ENCODE measurements at regions not wholly inside any gene's neighbourhood (a gene's known extent, or its start where the extent isn't known, plus 50 kb on each side); places are given as distances from the start of the nearest gene placed in this dataset.

DNA sequence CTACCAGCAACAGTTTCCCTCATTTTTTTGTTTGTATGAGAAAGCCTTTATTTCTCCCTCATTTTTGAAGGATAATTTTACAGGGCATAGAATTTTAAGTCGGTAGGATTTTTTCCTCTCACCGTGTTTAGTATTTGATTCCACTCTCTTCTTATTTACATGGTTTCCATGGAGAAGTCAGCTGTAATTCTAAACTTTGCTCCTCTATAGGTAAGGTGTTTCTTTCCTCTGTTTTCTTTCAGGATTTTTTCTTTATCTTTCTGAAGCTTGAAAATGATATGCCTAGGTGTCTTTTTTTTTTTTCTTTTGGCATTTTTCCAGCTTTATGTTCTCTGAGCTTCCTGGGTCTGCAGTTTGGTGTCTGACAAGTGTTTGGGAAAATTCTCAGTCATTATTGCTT, 75.6 kb upstream of the ETV6 start:
- CTCF ChIA-PET, result interaction anchor here (0.6 to 1.2 kb wide), 3 partner anchors 18 to 460 kb away, joined by 3 to 9 read pairs (median 4); no protein-coding TSS in a partner anchor
- H3K27me3 ChIP-seq (ENCODE audit: control insufficient read depth, insufficient read depth, low read length), result peaks cover 12% of the 10 kb centered on the region
- TF ChIP-seq, protein P1, sequence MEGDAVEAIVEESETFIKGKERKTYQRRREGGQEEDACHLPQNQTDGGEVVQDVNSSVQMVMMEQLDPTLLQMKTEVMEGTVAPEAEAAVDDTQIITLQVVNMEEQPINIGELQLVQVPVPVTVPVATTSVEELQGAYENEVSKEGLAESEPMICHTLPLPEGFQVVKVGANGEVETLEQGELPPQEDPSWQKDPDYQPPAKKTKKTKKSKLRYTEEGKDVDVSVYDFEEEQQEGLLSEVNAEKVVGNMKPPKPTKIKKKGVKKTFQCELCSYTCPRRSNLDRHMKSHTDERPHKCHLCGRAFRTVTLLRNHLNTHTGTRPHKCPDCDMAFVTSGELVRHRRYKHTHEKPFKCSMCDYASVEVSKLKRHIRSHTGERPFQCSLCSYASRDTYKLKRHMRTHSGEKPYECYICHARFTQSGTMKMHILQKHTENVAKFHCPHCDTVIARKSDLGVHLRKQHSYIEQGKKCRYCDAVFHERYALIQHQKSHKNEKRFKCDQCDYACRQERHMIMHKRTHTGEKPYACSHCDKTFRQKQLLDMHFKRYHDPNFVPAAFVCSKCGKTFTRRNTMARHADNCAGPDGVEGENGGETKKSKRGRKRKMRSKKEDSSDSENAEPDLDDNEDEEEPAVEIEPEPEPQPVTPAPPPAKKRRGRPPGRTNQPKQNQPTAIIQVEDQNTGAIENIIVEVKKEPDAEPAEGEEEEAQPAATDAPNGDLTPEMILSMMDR (IDR thresholded peaks at IDR 0.05; ENCODE audit: low read depth, low read length), result no peak
- H3K9me3 ChIP-seq (ENCODE audit: control insufficient read depth, insufficient read depth, low read length), result no peaks in the 10 kb centered on the region
- POLR2A ChIA-PET, result no interaction called here
- no peak overlapping the region for H3K27ac ChIP-seq (ENCODE audit: low read depth, low read length)
- DNase-seq (ENCODE audit: low read depth, low spot score), result no peak
- no peak overlapping the region for H3K4me3 ChIP-seq (ENCODE audit: low read depth, low read length)

DNA sequence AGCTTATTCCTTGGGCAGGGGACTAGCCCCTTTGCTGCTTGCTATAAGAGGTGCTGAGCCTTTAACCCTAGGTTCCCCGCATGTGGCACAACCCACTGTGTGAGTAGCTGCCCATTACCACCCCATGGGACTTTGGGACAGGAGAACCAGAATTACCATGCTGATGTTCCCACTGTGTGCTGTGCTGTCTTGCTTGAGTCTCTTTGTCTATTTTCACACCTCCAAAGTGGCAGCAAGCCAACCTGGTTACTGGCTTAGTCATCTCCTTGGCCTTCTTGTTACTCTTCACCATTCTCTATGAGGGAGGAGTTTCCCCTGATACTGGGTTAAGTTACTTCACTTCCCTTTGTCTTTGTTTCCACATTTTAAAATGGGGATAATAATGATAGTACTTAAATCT, 73.4 kb upstream of the ETV6 start:
- Histone ChIP-seq H3K4me3 (ENCODE audit: low read depth, low read length) (no peak overlapping the region), H3K27ac (ENCODE audit: low read depth, low read length) (no peak overlapping the region), H3K27me3 (ENCODE audit: control insufficient read depth, insufficient read depth, low read length) (peaks cover 9% of the 10 kb centered on the region), H3K9me3 (ENCODE audit: control insufficient read depth, insufficient read depth, low read length) (no peaks in the 10 kb centered on the region)
- TF ChIP-seq, protein P1 (IDR thresholded peaks at IDR 0.05; ENCODE audit: low read depth, low read length), result no peak
- DNase-seq (ENCODE audit: low read depth, low spot score), result no peak
- ChIA-PET POLR2A (no interaction called here), CTCF (interaction anchor here (0.9 kb wide), 1 partner anchor 457 kb away, joined by 4 read pairs; no protein-coding TSS in a partner anchor)

DNA sequence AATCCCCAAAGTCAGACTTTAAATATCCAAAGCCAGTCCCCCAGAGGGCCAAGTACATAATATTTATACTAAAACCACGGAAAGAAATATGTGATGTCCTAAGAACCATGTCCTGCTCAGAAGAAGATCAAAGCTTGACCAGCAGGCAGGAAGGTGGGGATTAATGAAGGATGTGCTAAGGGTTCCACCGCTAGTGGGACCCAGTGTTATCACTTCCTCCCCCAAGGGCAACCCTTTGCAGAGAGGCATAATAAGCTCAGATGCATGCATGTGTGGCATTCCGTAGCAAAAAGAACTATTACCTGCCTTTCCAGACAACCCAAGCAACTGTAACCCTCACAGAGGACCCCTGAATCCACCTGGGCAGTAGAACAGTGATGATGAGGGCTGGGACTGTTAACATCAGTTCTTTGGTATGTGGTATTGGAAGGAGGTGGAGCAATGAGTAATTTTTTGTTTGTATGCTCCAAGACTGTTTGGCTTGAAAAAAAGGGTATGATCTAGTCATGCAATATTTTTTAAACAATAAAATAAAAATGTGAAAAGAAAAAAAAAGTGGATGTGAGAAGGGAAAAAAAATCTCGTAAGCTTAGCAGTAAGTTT, 71.7 kb upstream of the ETV6 start:
- DNase-seq (ENCODE audit: low read depth, low spot score), result no peak
- TF ChIP-seq, protein P1 (IDR thresholded peaks at IDR 0.05; ENCODE audit: low read depth, low read length), result no peak
- CTCF ChIA-PET, result interaction anchor here (7.4 kb wide), 1 partner anchor 458 kb away, joined by 296 read pairs; no protein-coding TSS in a partner anchor

DNA sequence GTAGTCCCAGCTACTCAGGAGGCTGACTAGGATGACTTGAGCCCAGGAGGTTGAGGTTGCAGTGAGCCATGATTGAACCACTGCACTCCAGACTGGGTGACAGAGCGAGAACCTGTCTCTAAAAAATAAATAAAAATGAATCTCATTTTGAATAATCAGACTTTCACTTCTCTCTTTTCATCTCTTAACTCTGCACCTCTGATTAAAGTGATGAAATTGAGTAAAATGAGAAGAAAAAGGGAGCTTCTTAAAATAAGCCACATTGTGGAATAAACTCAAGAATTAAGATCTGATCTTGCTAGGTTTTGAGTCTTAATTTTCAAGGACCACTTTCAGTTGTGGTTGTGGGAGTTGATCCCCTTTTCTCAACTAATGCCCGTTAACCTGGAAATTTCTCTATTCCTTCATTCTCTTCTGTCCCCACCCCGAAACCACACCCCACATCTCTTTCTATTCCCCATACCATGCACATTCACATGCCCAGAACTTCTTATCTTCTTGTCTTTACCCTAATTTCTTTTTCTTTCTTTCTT, 70.9 kb upstream of the ETV6 start:
- Histone ChIP-seq H3K27ac (ENCODE audit: low read depth, low read length) (no peak overlapping the region), H3K9me3 (ENCODE audit: control insufficient read depth, insufficient read depth, low read length) (no peaks in the 10 kb centered on the region), H3K4me3 (ENCODE audit: low read depth, low read length) (no peak overlapping the region), H3K27me3 (ENCODE audit: control insufficient read depth, insufficient read depth, low read length) (peaks cover 2% of the 10 kb centered on the region)
- DNase-seq (ENCODE audit: low read depth, low spot score), result no peak
- CTCF ChIA-PET, result interaction anchor here (1.7 to 7.4 kb wide), 2 partner anchors 25 to 458 kb away, joined by 5 to 296 read pairs; no protein-coding TSS in a partner anchor
- POLR2A ChIA-PET, result no interaction called here
- TF ChIP-seq, protein P1 (IDR thresholded peaks at IDR 0.05; ENCODE audit: low read depth, low read length), result no peak

More for the DNA sequence above, 71.7 kb upstream of the ETV6 start:
- H3K27ac ChIP-seq (ENCODE audit: low read depth, low read length), result no peak overlapping the region
- POLR2A ChIA-PET, result no interaction called here
- H3K9me3 ChIP-seq (ENCODE audit: control insufficient read depth, insufficient read depth, low read length), result no peaks in the 10 kb centered on the region
- peaks cover 5% of the 10 kb centered on the region for H3K27me3 ChIP-seq (ENCODE audit: control insufficient read depth, insufficient read depth, low read length)
- no peak overlapping the region for H3K4me3 ChIP-seq (ENCODE audit: low read depth, low read length)

DNA sequence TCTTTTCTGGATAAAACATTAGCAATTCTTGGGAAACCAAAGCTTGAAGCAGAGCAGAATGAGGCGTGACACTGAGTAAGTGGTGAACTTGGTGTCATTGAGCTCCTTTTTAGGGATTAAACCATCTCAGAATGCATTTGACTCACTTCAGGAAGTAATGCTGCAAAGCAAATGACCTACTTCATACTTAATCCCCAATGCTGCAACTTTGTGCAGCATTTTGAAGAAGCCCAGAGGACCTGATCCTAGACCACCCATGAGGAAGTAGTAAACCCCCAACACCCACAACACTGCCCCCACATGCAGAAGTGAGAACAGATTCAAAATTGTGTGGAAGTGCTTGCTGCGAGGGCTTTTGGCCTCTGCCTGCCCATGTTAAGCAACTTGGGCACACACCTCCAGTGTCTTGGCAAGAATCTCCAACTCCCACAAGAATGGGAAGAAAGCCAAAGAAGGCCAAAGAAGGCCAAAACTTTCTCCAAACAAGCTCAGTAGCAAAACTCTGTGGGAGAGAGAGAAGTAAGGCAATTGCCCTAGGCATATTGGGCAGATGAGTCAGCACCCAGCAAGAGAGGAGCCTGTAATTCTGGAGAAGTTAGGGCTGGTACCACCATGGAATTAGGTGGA, 69.2 kb upstream of the ETV6 start:
- TF ChIP-seq, protein P1 (IDR thresholded peaks at IDR 0.05; ENCODE audit: low read depth, low read length), result no peak
- Histone ChIP-seq H3K9me3 (ENCODE audit: control insufficient read depth, insufficient read depth, low read length) (no peaks in the 10 kb centered on the region), H3K4me3 (ENCODE audit: low read depth, low read length) (no peak overlapping the region), H3K27ac (ENCODE audit: low read depth, low read length) (no peak overlapping the region), H3K27me3 (ENCODE audit: control insufficient read depth, insufficient read depth, low read length) (no peaks in the 10 kb centered on the region)
- DNase-seq (ENCODE audit: low read depth, low spot score), result peak; percentile 65
- CTCF ChIA-PET, result interaction anchor here (0.6 to 7.4 kb wide), 23 partner anchors 9 to 809 kb away, joined by 3 to 296 read pairs (median 4); partner anchors contain the start of gene BORCS5
- POLR2A ChIA-PET, result interaction anchor here (0.8 to 2.2 kb wide), 2 partner anchors 69 to 453 kb away, joined by 3 to 7 read pairs; partner anchors contain the start of gene ETV6
